Lung (tissue), 11 donors: ENCODE measurements at regions not wholly inside any gene's neighbourhood (a gene's known extent, or its start where the extent isn't known, plus 50 kb on each side); places are given as distances from the start of the nearest gene placed in this dataset.

ENCODE experiments used
- ATAC-seq: fragments of 200-7000 bp; cut with Tn5 transposase; one replicate; pipeline ENCODE4 v1.9.1; 2020; ENCODE audit warnings: moderate number of reproducible peaks; ENCODE audit not compliant: insufficient read depth, low FRiP score
- DNase-seq, 3 donors: peaks; one replicate each; pipeline ENCODE4 v3.0.0-alpha.2; 2013 to 2017
- H3K27ac ChIP-seq, 2 donors: one replicate each; pipeline ENCODE4 v1.5.1; 2013; ENCODE audit warnings: mild to moderate bottlenecking in 2 of 2, moderate library complexity in 2 of 2, control low read depth in 1 of 2, inconsistent platforms in 1 of 2, low read depth in 1 of 2, low read length in 1 of 2
- H3K27me3 ChIP-seq, 3 donors: one replicate each; pipeline ENCODE4 v1.5.1; 2013; ENCODE audit warnings: low read length in 2 of 3; ENCODE audit not compliant: control insufficient read depth in 3 of 3, insufficient read depth in 3 of 3
- H3K36me3 ChIP-seq, 4 donors: one replicate each; pipeline ENCODE4 v1.5.1; 2013; ENCODE audit warnings: low read length in 4 of 4, mild to moderate bottlenecking in 1 of 4, moderate library complexity in 1 of 4; ENCODE audit not compliant: control insufficient read depth in 4 of 4, insufficient read depth in 4 of 4
- H3K4me1 ChIP-seq, 5 donors: one replicate each; pipeline ENCODE4 v1.5.1; 2013; ENCODE audit warnings: low read length in 5 of 5, mild to moderate bottlenecking in 2 of 5, moderate library complexity in 1 of 5; ENCODE audit not compliant: control insufficient read depth in 5 of 5, insufficient read depth in 5 of 5
- H3K4me3 ChIP-seq: one replicate; pipeline ENCODE4 v1.5.1; 2013; ENCODE audit warnings: mild to moderate bottlenecking, control low read depth, moderate library complexity
- H3K9ac ChIP-seq, 2 donors: one replicate each; pipeline ENCODE4 v1.5.1; 2013; ENCODE audit warnings: low read length in 2 of 2, control low read depth in 1 of 2; ENCODE audit not compliant: insufficient read depth in 1 of 2
- H3K9me3 ChIP-seq, 4 donors: one replicate each; pipeline ENCODE4 v1.5.1; 2013; ENCODE audit warnings: low read length in 3 of 4, mild to moderate bottlenecking in 1 of 4, moderate library complexity in 1 of 4; ENCODE audit not compliant: control insufficient read depth in 4 of 4, insufficient read depth in 3 of 4
- WGBS, 2 donors: extraction: QIAGEN DNeasy Blood & Tissue Kit; methylation state at CpG; one replicate each; pipeline ENCODE4 v1.1.7; 2013; 5-methylcytosine and 5-hydroxymethylcytosine counted together
- TF ChIP-seq, protein P1 (sequence below): IDR thresholded peaks from 2 replicates; pipeline ENCODE4 v1.5.1; 2012; ENCODE audit warnings: mild to moderate bottlenecking; ENCODE audit errors: control extremely low read depth, extremely low read depth
- donor health status: control.
- donor health status: control.
- donor health status: Bipolar disorder and iron deficiency.
- donor health status: healthy.
- donor health status: DM: yes; HTN: yes; CAD: no.

DNA sequence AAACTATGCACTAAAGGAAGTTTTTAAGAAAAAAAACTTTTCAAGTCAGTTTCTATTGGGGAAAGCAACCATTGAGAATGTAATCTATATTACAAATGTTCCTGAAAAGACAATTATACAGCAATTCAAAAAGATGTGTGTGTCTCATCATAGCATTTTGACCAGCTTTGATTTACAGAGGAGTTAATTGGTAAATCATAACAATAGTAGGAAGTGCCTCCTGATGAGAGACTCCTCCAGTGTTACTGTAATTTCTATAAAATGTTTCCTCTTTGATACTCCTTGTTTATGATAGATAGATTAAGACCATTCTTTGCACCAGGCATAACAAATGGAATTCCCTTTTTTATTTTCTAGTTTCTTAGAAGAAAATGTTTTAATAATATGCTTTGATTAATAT is 249.9 kb downstream of the CALCRL start:
- no peak overlapping the region for H3K27ac ChIP-seq
- DNase-seq (no peak), ATAC-seq (no peak)
- TF ChIP-seq, protein P1, sequence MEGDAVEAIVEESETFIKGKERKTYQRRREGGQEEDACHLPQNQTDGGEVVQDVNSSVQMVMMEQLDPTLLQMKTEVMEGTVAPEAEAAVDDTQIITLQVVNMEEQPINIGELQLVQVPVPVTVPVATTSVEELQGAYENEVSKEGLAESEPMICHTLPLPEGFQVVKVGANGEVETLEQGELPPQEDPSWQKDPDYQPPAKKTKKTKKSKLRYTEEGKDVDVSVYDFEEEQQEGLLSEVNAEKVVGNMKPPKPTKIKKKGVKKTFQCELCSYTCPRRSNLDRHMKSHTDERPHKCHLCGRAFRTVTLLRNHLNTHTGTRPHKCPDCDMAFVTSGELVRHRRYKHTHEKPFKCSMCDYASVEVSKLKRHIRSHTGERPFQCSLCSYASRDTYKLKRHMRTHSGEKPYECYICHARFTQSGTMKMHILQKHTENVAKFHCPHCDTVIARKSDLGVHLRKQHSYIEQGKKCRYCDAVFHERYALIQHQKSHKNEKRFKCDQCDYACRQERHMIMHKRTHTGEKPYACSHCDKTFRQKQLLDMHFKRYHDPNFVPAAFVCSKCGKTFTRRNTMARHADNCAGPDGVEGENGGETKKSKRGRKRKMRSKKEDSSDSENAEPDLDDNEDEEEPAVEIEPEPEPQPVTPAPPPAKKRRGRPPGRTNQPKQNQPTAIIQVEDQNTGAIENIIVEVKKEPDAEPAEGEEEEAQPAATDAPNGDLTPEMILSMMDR: no peak
- H3K9me3 ChIP-seq: peaks cover 0 to 2% (median 0%) of the 10 kb centered on the region in 4 donors
- no peaks in the 10 kb centered on the region for H3K4me1 ChIP-seq
- no peaks in the 10 kb centered on the region for H3K36me3 ChIP-seq
- no peak overlapping the region for H3K4me3 ChIP-seq
- H3K9ac ChIP-seq: no peak overlapping the region
- H3K27me3 ChIP-seq: no peaks in the 10 kb centered on the region

DNA sequence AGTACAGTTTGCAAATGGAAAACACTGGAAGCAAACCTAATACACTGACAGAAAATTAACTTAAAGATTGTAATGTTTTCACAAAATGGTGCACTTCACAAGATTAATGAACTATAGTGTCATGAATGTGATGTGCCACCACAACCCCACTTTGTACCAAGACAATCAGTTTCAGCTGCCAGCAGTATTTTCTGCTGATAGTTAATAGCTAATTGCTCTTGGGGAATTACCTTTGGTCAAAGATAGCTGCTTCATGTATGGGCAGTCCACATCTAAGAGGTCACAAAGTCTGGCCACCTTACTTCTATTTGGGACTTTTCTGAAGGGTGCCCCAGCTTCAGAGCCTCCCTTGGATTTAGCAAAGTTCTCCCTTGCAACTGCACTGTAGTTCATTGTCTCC is 254.0 kb downstream of the CALCRL start:
- no peak overlapping the region for H3K27ac ChIP-seq
- TF ChIP-seq, protein P1: no peak
- no peaks in the 10 kb centered on the region for H3K27me3 ChIP-seq
- DNase-seq: no peak
- H3K4me1 ChIP-seq: no peaks in the 10 kb centered on the region
- H3K9me3 ChIP-seq: no peaks in the 10 kb centered on the region
- H3K36me3 ChIP-seq: no peaks in the 10 kb centered on the region
- no peak for ATAC-seq
- no peak overlapping the region for H3K9ac ChIP-seq
- H3K4me3 ChIP-seq: no peak overlapping the region

DNA sequence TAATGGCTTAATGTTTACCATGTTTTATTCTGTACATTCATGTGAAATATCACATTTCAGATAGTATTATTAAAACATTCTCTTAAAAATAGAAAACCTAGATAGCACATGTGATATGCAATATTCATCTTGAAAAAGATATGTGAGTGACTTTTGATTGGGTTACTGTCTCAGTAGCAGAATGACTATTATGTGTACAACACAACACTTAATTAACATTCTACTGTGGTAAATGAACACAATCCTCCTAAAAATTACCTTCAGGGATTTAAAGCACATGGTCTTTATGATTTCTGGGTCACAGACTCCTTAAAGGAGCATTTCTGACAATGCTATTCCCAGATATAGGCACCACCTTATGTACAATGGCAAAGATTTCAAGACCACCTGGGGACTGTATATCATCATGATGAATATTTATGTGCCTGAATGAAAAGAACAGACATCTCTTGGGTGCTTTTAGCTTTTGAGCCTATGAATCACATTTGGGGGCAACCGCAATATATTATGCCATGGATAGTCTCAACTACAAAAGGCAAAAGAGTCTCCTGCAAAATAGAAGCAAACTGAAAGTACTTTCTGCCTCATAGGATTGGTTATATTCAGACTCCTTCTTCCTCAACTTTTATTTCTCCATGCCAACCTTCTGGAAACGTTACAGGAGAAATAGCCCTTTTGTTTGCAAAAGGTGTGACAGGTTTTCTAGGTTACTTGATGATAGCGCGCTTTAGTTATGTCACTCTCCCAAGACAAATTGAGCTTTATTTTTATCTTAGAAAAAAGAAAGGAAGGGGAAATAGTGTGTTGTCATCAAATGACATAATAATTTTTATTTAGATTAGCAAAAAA is 259.0 kb downstream of the CALCRL start:
- TF ChIP-seq, protein P1: no peak
- H3K27ac ChIP-seq: no peak overlapping the region
- H3K4me3 ChIP-seq: no peak overlapping the region
- H3K9me3 ChIP-seq: no peaks in the 10 kb centered on the region
- H3K27me3 ChIP-seq: no peaks in the 10 kb centered on the region
- no peak for ATAC-seq
- H3K9ac ChIP-seq: no peak overlapping the region
- no peaks in the 10 kb centered on the region for H3K4me1 ChIP-seq
- H3K36me3 ChIP-seq: no peaks in the 10 kb centered on the region
- 57 to 81% methylated on average over 4 of the region's 4 CpGs for WGBS, 2 donors
- DNase-seq: no peak

DNA sequence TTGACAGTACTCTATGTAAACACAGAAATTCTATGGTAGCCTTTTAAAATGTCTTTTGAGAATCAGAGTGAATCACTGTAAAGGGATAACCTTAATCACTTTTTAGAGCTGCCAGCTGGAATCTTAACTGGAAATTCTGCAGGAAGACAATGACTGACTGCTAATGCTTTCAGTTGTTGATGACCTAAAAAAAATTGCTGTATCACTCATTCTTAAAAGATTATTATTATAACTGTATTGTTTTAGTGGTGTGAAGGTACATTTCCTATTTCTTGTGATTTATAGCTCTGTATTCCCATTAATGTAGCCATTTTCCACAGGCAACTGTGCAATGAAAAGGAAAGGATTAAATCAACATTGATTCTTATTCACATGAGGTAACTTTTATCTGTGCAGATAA is 260.5 kb downstream of the CALCRL start:
- H3K36me3 ChIP-seq: no peaks in the 10 kb centered on the region
- H3K27ac ChIP-seq: no peak overlapping the region
- no peaks in the 10 kb centered on the region for H3K27me3 ChIP-seq
- no peak for ATAC-seq
- H3K4me3 ChIP-seq: no peak overlapping the region
- TF ChIP-seq, protein P1: no peak
- no peak overlapping the region for H3K9ac ChIP-seq
- no peak for DNase-seq
- H3K9me3 ChIP-seq: peaks cover 0 to 2% (median under 1%) of the 10 kb centered on the region in 4 donors
- no peaks in the 10 kb centered on the region for H3K4me1 ChIP-seq
